ENCODE measurements at regions not wholly inside any gene's neighbourhood (a gene's known extent, or its start where the extent isn't known, plus 50 kb on each side); places are given as distances from the start of the nearest gene placed in this dataset.

DNA sequence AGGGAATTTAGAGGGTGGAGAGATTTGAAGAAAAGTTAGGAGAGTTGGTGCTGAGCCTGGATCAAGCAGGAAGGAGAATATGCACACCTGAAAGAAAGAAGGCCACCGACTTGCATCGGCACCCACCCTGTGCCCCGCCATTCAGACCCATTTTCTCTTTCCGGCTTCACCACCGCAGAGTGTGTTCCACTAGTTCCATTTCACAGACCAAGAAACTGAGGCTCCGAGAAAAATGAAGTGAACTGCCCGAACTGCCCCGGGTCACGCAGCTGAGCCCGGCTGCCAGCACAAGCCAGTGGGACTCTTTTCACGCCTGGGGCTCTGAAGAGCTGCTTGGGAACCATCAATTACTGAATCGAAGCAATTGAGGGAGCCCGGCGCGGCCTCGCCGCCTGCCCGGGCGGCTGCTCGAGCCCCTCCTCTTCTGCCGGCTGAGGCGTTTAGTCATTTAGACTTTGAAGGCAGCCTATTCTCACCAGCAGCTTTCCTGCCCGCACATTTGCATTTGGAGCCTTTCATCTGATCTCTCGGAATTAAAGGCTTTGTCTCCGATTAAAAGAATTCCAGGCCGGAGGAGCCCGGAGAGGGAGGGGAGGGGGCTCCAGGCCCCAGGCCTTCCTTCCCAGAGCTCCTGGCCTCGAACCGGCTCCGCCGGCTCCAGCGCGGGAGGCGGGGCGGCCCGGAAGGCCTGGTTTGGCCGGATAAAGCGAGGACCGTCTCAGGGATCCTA is 140.2 kb upstream of the PJA1 start:
- DNase-seq (ENCODE audit: low read depth) = no peak

DNA sequence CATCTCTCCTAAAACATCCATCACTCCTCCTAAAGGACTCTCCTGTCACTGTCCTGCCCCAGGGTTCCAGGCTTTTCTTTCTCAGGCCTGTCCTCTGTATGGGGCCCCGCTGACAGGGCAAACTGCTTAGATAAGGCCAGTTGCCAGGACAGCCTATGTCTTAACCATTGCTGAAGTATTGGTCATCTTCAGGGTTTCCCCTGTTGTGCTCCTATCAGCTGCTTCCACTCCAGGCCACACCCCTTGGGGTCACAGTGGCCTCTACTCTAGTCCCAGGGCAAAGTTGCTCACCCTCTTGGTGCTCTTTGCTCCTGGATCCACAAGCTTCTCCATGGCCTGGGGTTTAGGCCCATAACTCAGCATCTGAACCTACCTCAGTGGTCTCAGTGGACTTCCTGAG is 138.0 kb upstream of the PJA1 start:
- DNase-seq (ENCODE audit: low read depth) = no peak

DNA sequence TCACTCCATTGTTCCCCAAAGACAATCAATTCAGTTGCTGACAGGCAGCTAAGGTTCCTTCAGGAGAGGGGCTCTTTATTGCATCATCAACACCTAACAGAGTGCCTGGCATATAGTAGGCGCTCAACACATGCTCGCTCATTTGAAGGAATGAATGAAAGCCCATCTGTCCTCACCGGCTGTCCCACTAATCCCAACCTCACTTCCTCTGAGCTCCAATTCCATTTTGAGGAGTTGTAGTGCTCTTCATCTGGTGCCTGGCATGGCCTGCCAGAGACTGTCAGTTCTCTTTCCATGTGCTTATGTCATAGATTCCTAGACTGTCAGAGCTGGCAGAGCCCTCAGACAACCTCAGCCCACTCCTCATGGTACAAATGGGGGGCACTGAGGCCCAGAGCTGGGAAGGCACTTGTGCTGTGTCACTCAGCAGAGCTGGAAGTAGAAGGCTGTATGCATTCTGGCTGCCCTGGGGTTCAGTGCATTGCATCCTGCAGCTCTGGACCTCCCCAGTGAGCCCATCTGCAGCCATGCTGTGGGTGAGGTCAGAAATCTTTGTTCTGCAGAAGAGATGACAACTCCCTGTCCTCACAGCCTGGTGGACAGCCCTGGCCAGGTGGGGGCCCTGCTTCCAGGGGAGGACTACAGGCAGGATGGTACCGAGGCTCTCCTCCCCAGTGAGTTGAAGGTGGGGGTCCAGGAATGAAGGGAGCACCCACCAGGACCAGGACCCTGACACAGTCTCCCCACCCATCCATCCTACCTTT is 134.9 kb upstream of the PJA1 start:
- no peak for DNase-seq (ENCODE audit: low read depth)

- DNase-seq (ENCODE audit: low read depth) = no peak
Measured at GRCh38 chrX:69299285-69299684, 134.0 kb upstream of the PJA1 start.

- DNase-seq (ENCODE audit: low read depth) = no peak
Measured at GRCh38 chrX:69298466-69299140, 133.3 kb upstream of the PJA1 start.

DNA sequence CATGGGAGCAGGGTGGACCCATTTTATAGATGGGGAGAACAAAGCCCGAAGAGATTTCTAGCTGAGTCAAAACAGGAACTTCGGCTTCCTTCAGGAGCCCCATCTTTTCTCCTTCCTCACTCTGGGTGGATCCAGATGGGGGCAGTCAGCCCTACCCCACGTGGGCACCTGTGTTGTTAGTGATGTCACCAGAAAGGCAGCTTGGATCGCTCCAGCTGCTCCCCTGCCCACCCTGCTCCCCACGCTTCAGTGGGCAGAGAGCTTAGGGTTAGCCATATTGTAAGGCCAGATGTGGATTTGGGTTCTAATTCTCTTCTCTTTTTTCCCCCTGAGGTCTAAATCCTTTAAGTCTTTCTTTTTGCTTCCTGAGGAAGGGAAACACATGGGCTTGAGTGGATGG is 132.3 kb upstream of the PJA1 start:
- DNase-seq (ENCODE audit: low read depth) = no peak

- DNase-seq (ENCODE audit: low read depth) = no peak
Measured at GRCh38 chrX:69293776-69294601, 128.7 kb upstream of the PJA1 start.

GRCh38 chrX:69291116-69291515 is 125.9 kb upstream of the PJA1 start:
- no peak for DNase-seq (ENCODE audit: low read depth)

DNA sequence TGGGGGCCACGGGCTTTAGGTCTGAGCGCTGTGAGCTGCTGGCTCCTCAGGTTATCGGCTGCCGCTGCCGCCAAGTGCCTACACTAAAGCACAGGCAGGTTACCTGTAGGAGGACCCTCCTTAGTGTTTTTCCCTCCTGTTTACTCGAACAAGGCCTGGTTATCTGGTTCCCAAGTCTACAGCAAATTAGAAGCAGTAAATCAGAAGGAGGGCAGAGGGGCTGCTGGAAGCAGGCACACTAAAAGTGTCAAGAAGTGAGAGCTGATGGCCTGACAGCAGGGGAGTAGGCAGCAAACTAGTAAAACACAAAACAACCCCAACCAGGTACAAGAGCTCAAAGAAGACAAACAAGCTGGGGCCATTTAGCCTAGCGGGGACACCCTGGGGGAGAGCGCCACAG is 125.0 kb upstream of the PJA1 start:
- DNase-seq (ENCODE audit: low read depth) = no peak

DNA sequence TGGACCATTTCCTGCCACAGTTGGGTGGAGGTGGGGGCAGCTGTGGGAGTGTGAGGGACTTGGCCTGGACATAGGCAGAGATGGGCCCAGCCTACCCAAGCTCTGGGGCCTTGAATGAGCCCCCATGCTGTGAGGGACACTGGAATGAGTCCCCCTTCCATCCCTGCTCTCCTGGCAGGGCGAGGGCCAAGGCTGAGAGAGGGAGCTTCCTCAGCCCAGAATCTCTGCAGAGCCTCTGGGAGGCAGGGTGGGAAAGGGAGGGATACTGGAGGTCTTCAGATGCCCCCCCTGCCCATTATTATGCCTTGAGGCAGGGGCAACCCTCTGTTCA is 124.5 kb upstream of the PJA1 start:
- no peak for DNase-seq (ENCODE audit: low read depth)

DNA sequence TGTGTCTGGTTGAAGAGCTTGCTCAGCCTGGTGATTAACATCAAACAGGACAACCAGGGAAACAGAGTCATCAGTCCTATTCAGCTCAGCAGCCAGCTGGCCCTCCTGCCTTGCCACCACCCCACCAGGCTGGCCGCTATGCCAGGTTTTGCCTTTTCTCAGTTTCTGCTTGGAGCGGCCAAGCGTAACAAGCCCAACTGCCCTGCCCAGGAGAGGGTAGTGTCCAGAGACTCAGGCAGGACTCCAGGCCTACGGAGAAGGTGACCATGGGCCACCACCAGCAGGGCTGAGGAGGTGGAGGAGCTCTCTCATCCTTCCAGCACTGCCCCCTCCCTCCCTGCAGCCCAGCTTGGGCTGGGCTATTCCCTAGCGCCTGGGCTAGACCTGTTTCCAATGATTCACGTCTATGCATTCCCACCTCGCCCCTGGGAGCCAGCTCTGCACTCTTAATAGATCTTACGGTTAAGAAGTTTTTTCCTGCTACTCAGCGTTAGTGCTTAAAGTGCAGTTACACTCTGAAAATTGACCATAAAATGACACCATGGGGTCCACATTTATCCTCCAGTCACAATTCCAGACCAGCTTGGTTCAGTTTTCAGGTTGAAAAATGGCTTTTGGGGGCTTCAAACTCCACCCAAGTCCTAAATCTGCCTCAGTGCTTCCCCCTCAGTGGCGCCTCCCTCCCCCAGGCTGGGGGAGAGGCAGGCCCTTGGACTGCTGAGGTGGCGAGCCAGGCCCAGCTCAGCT is 124.0 kb upstream of the PJA1 start:
- DNase-seq (ENCODE audit: low read depth) = no peak

- no peak for DNase-seq (ENCODE audit: low read depth)
Measured at GRCh38 chrX:69287095-69287494, 121.8 kb upstream of the PJA1 start.

- no peak for DNase-seq (ENCODE audit: low read depth)
Measured at GRCh38 chrX:69286565-69286906, 121.3 kb upstream of the PJA1 start.

DNA sequence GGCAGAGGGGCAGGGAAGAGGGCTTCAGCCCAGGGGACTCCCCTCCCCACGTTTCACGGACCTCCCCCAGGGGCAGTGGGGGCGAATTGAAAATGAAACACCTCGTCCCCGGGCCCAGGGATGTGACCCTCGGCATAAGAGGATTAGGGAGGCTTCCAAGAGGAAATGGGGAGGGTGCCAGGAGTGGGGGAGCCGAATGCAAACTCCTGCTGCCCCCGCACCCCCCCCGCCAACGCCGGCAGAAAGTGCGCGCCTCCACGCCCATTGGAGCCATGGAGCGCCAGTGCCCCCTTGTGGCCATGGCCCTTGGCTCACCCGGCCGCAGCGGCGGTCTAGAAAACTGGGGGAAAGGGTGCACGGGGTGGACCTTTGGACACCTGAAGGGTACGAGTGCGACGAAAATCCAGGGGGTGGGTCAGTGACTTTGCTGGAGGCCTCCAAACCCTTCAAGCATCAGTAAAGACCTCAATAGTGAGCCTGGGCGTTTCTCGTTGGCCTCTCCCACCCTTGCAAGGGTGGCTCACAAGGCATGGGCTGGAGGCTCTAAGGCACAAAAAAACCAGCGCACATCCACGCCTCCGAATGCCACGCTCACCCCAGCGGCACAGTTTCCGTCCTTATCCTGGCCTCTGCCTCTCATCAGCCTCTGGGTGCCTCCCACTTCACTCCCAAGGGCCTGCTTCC is 120.8 kb upstream of the PJA1 start:
- DNase-seq (ENCODE audit: low read depth) = peak; percentile 46

GRCh38 chrX:69285401-69285877 is 120.2 kb upstream of the PJA1 start:
- DNase-seq (ENCODE audit: low read depth) = no peak

DNA sequence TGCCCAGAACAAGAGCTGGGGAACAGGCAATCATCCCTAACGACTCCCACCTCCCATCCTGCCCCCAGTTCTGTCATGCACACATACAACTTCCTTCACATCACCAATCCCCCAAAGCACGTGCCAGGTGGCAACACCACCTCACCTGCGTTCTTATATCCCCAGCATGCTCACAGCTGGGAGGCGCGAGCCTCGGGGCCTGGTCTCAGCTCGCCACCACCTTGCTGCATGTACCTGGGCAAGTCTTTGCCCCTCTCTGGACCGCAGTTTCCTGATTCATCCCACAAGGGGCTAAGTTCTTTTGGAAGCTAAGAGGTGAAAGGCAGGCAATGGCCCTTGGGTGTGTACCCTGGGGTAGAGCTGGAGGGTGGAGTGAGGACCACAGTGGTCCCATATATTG is 119.2 kb upstream of the PJA1 start:
- no peak for DNase-seq (ENCODE audit: low read depth)

GRCh38 chrX:69282893-69283690 is 117.8 kb upstream of the PJA1 start:
- no peak for DNase-seq (ENCODE audit: low read depth)

- DNase-seq (ENCODE audit: low read depth) = no peak
Measured at GRCh38 chrX:69280933-69281332, 115.7 kb upstream of the PJA1 start.

GRCh38 chrX:69279234-69279633 is 114.0 kb upstream of the PJA1 start:
- DNase-seq (ENCODE audit: low read depth) = no peak

GRCh38 chrX:69278031-69278687 is 112.9 kb upstream of the PJA1 start:
- no peak for DNase-seq (ENCODE audit: low read depth)

All from stimulated activated CD8-positive, alpha-beta memory T cell treated with anti-CD3 and anti-CD28 coated beads, Interleukin-4, amount 100 ng/mL, for 24 hours (primary cell).